Activated B cell treated with CpG ODN at 0.5 μM for 24 hours (primary cell): ENCODE measurements at regions not wholly inside any gene's neighbourhood (a gene's known extent, or its start where the extent isn't known, plus 50 kb on each side); places are given as distances from the start of the nearest gene placed in this dataset.

Experiments used
- ATAC-seq: fragments of 200-7000 bp; cut with Tn5 transposase; one replicate; pipeline ENCODE4 v1.10.0; 2021; ENCODE audit warnings: low read depth, mild to moderate bottlenecking, moderate library complexity
- CTCF ChIA-PET: fragments of 350-600 bp; sonication (Branson Sonifier 250); formaldehyde crosslinking; loops from one replicate; lab custom pipeline; 2021; ENCODE audit warnings: antibody characterized with exemption; lab: Charles Lee
- POLR2A ChIA-PET: fragments of 350-600 bp; sonication (Branson Sonifier 250); formaldehyde crosslinking; loops from one replicate; lab custom pipeline; 2021; ENCODE audit warnings: antibody characterized with exemption; lab: Charles Lee
- DNase-seq: peaks from one replicate; pipeline ENCODE4 v3.0.0; 2022
- H3K27ac Mint-ChIP-seq: one replicate; pipeline ENCODE4 v1.8.0; 2020; ENCODE audit warnings: mixed read lengths
- H3K27me3 Mint-ChIP-seq: one replicate; pipeline ENCODE4 v1.8.0; 2021; ENCODE audit warnings: mixed read lengths
- H3K36me3 Mint-ChIP-seq: one replicate; pipeline ENCODE4 v1.8.0; 2021; ENCODE audit warnings: low read depth, mixed read lengths
- H3K4me1 Mint-ChIP-seq: one replicate; pipeline ENCODE4 v1.8.0; 2021; ENCODE audit warnings: mixed read lengths
- H3K4me3 Mint-ChIP-seq: one replicate; pipeline ENCODE4 v1.8.0; 2020; ENCODE audit warnings: mild to moderate bottlenecking, mixed read lengths
- H3K9me3 Mint-ChIP-seq: one replicate; pipeline ENCODE4 v1.8.0; 2020; ENCODE audit warnings: mixed read lengths
- intact Hi-C: fragments of 100-400 bp; cut with micrococcal nuclease; formaldehyde crosslinking; loops from one replicate; pipeline ENCODE4 v1.15.1; 2024
- TF ChIP-seq, protein P1 (sequence below): fragments of 200-600 bp; IDR thresholded peaks from one replicate; pipeline ENCODE4 v1.8.0; 2022; ENCODE audit warnings: antibody characterized with exemption, mild to moderate bottlenecking

DNA sequence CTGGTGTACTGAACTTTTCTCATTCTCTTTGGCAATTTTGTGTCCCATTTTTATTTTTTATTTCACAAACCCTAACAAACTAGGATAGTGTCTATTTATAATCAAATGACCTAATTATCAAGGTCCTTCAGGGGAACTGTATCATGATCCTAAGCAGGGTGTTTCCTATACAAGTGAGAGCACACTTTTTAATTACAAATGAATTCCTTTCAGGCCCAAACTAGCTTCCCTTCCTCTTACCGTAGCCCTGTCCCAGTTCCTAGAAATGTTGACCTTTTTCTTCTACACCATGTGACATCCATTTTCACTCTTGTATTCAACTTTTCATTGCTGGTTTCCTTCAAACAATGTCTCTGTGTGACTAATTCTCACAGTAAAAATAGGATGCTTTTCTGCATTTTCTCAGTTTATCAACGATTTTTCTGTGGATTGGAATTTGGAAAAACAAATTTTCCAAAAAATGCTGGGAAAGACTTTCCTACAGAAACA, 411.4 kb downstream of the CCDC91 start:
- ChIA-PET POLR2A (no interaction called here), CTCF (no interaction called here)
- Mint-ChIP-seq H3K4me1 (no peaks in the 10 kb centered on the region), H3K36me3 (no peaks in the 10 kb centered on the region), H3K9me3 (peaks cover 3% of the 10 kb centered on the region), H3K27me3 (peaks cover 2% of the 10 kb centered on the region), H3K27ac (no peak overlapping the region), H3K4me3 (no peak overlapping the region)
- TF ChIP-seq, protein P1, sequence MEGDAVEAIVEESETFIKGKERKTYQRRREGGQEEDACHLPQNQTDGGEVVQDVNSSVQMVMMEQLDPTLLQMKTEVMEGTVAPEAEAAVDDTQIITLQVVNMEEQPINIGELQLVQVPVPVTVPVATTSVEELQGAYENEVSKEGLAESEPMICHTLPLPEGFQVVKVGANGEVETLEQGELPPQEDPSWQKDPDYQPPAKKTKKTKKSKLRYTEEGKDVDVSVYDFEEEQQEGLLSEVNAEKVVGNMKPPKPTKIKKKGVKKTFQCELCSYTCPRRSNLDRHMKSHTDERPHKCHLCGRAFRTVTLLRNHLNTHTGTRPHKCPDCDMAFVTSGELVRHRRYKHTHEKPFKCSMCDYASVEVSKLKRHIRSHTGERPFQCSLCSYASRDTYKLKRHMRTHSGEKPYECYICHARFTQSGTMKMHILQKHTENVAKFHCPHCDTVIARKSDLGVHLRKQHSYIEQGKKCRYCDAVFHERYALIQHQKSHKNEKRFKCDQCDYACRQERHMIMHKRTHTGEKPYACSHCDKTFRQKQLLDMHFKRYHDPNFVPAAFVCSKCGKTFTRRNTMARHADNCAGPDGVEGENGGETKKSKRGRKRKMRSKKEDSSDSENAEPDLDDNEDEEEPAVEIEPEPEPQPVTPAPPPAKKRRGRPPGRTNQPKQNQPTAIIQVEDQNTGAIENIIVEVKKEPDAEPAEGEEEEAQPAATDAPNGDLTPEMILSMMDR = no peak
- DNase-seq = no peak
- ATAC-seq = no peak
- intact Hi-C loops = no loop called here

DNA sequence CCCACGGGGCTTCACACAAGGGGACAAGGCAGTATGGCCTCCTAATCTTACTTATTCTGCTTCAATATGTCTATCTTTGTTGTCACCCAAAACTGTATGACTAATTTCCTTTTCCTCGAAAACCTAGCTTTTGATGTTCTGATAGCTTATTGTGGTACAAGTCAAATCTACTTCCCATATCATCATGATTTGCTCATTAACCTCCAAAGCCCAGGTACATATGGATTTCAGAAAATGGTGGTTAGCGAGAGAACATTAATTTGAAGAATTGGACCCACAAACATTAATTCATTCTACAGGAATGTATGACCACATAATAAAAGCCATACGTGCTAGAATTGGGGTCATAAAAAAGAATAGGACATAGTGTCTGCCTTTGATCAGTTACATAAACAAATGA, 412.5 kb downstream of the CCDC91 start:
- TF ChIP-seq, protein P1 = no peak
- H3K27me3 Mint-ChIP-seq = peaks cover 2% of the 10 kb centered on the region
- peaks cover 11% of the 10 kb centered on the region for H3K9me3 Mint-ChIP-seq
- H3K27ac Mint-ChIP-seq = no peak overlapping the region
- H3K4me1 Mint-ChIP-seq = no peaks in the 10 kb centered on the region
- intact Hi-C loops = no loop called here
- ChIA-PET POLR2A (no interaction called here), CTCF (no interaction called here)
- DNase-seq = no peak
- no peak overlapping the region for H3K4me3 Mint-ChIP-seq
- no peak for ATAC-seq
- no peaks in the 10 kb centered on the region for H3K36me3 Mint-ChIP-seq

GRCh38 chr12:28603239-28603638, 413.0 kb downstream of the CCDC91 start:
- intact Hi-C loops = no loop called here
- DNase-seq (no peak), ATAC-seq (no peak)
- ChIA-PET POLR2A (no interaction called here), CTCF (no interaction called here)
- H3K36me3 Mint-ChIP-seq = no peaks in the 10 kb centered on the region
- no peak overlapping the region for H3K27ac Mint-ChIP-seq
- no peak overlapping the region for H3K4me3 Mint-ChIP-seq
- peaks cover 16% of the 10 kb centered on the region for H3K9me3 Mint-ChIP-seq
- no peaks in the 10 kb centered on the region for H3K4me1 Mint-ChIP-seq
- H3K27me3 Mint-ChIP-seq = peaks cover 2% of the 10 kb centered on the region
- TF ChIP-seq, protein P1 = no peak

- TF ChIP-seq, protein P1 = no peak
- no peak overlapping the region for H3K4me3 Mint-ChIP-seq
- no peaks in the 10 kb centered on the region for H3K36me3 Mint-ChIP-seq
- no peak for ATAC-seq
- H3K9me3 Mint-ChIP-seq = peaks cover 19% of the 10 kb centered on the region
- no peak for DNase-seq
- POLR2A ChIA-PET = no interaction called here
- CTCF ChIA-PET = no interaction called here
- no peaks in the 10 kb centered on the region for H3K4me1 Mint-ChIP-seq
- peaks cover 2% of the 10 kb centered on the region for H3K27me3 Mint-ChIP-seq
- no peak overlapping the region for H3K27ac Mint-ChIP-seq
- intact Hi-C loops = no loop called here
Observed at GRCh38 chr12:28603801-28604200, 413.5 kb downstream of the CCDC91 start.

DNA sequence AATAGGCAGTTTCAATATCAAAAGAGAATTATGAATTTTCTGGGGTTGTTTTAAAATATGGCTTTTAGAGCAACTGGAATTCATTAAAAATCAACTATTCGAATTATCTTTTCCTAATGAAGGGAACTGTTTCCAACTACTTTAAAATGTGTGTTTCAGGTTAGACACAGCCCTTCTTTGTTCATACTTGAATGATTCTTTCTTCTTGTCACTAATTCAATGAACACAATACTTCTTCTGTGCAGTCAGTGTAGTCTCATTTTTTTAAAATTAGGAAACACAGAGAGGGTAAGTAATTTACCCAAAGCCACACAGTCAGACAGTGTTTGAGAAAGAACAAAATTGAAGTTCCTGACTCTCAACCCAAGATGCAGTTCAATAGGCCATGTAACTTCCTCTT, 414.0 kb downstream of the CCDC91 start:
- H3K9me3 Mint-ChIP-seq = peaks cover 19% of the 10 kb centered on the region
- POLR2A ChIA-PET = no interaction called here
- no peak overlapping the region for H3K27ac Mint-ChIP-seq

More for the DNA sequence above, 414.0 kb downstream of the CCDC91 start:
- TF ChIP-seq, protein P1 = no peak
- intact Hi-C loops = no loop called here
- DNase-seq (no peak), ATAC-seq (no peak)
- peaks cover 2% of the 10 kb centered on the region for H3K27me3 Mint-ChIP-seq
- H3K36me3 Mint-ChIP-seq = no peaks in the 10 kb centered on the region
- no peak overlapping the region for H3K4me3 Mint-ChIP-seq
- CTCF ChIA-PET = no interaction called here
- no peaks in the 10 kb centered on the region for H3K4me1 Mint-ChIP-seq
